HG02759 (cell line): ENCODE measurements at regions not wholly inside any gene's neighbourhood (a gene's known extent, or its start where the extent isn't known, plus 50 kb on each side); places are given as distances from the start of the nearest gene placed in this dataset.

Experiments
- ATAC-seq: cut with Tn5 transposase; IDR thresholded peaks from one replicate; pipeline ENCODE4 v1.9.1; 2021; ENCODE audit warnings: mild to moderate bottlenecking, moderate library complexity; ENCODE audit not compliant: unreplicated experiment

DNA sequence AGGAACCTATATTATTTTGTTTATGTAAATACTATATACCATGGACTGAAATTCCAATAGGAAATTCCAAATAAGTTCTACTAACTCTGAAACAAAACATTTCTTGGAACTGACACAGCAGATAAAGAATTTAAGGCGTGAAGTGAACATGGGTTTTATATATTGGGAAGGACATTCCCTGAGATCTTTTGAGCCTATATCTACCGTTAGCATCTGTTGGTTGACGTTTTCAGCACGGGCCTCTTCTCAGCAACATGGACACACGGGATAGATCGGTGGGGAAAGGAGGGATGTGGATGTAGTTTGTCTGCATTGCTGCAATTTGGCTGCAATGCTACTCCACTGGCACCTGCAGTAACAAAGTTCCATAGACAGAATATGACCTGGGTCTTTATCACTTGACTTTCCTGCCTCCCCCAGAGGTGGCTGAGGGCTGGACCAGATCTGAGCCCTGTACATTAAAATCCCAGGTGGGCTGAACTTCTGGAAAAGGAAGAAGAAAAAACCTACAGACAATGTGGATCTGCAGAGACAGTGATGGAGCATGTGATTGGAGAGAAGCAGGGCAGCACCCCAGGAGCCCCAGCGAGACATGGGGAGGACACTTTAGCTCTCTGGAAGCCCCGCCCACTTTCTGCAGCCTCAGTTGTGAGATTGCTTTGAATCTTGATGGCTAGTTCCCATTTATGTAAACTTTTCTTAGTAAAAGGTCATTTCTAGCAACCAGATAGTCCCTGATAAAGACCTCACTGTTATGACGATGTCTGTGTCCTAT is 91.2 kb upstream of the CPEB4 start:
- no peak for ATAC-seq

DNA sequence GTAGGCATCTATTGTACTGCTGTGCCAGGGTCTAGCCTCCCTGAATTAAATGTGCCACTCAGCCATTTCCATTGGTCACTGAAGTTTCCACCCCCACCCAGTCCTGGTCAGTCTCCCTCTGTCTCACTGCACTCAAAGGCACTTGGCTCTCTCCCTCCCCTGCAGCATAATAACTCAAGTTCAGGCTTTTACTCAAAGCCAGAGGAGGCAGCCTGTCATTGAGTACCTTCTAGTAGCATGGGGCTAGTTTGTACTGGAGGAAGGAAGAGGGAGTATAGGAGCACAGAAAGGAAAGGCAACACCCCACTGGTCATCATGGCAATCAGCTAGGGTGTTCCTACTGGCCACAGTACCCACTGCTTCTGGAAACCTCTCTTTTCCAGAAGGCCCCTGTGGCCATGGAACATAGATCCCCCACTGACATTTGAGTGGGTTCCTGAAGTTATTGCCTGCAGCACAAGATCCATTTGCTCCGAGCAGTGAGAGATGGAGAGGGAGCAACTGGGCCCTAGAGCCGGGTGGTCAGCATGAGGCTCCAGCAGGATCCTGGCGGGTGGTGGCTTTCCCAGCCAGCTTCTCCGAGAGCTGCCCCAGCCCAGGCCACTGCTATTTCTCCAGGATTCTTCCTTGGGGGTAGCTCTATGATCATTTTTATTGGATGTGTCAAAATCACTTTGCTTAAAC is 89.9 kb upstream of the CPEB4 start:
- no peak for ATAC-seq

- ATAC-seq = no peak
These were observed 87.8 kb upstream of the CPEB4 start for GRCh38 chr5:173800340-173800739.

- no peak for ATAC-seq
These were observed 87.1 kb upstream of the CPEB4 start for GRCh38 chr5:173801006-173801405.

DNA sequence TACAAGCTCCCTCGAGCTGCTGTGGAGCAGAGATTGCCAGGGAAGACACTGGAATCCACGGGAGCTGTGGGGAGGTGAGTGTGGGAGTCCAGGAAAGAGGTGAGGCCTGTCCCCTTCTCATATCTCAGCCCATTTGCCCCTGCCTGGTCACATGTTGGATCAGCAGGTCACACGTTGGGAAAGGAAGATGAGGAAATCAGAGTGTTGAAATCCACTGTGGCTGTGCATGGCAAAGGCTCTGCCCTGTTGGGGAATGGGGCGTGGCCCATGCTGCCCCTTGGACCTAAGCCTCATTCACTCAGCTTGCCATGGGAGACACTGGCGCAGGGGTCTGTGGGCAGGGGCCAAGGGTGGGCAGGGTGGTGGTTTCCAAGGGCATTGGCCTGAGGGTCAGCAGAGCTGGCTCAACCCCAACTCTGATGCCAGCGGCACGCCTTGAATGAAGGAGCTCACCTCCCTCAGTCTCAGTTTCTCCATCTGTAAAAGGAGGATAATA is 85.4 kb upstream of the CPEB4 start:
- no peak for ATAC-seq

- ATAC-seq = no peak
These were observed 83.6 kb upstream of the CPEB4 start for GRCh38 chr5:173804579-173804978.

- no peak for ATAC-seq
These were observed 81.7 kb upstream of the CPEB4 start for GRCh38 chr5:173806270-173807035.

GRCh38 chr5:173807181-173807655 is 80.9 kb upstream of the CPEB4 start:
- ATAC-seq = no peak

- no peak for ATAC-seq
These were observed 79.9 kb upstream of the CPEB4 start for GRCh38 chr5:173808079-173808808.

DNA sequence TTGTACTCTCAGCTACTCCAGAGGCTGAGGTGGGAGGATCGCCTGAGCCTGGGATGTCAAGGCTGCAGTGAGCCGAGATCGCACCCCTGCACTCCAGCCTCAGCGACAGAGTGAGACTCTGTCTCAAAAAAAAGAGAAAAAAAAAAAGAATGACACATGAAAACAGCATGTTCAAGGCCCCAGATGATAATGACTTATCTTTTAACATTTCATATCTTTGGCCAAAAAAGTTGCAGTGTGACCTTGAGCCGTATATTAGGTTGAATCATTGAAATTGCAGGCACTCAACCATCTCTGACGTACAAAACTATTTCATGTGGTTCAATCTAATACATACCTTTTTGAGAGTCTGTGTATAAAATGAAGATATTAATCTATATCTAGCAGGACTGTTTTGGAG is 79.1 kb upstream of the CPEB4 start:
- no peak for ATAC-seq

- ATAC-seq = no peak
These were observed 75.2 kb upstream of the CPEB4 start for GRCh38 chr5:173812811-173813550.

DNA sequence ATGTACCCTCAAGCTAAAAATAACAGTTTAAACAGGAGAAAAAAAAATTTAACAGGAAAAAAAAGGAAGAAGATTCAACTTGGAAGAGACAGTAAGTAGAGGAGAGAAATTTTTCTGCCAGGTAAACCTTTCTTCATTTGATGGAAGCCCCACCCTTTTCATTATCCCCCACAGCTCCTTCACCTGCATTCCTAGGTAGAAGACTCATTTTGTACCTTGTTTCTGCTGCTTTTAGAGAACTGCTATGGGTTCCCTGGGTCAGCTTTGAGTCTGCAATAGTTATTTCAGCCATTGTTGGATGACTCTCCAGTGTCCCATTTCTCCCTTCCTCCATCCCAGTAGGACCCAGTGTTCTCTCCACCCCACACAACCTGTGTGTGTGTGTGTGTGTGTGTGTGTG is 74.1 kb upstream of the CPEB4 start:
- ATAC-seq = no peak

GRCh38 chr5:173815571-173815970 is 72.6 kb upstream of the CPEB4 start:
- ATAC-seq = no peak

DNA sequence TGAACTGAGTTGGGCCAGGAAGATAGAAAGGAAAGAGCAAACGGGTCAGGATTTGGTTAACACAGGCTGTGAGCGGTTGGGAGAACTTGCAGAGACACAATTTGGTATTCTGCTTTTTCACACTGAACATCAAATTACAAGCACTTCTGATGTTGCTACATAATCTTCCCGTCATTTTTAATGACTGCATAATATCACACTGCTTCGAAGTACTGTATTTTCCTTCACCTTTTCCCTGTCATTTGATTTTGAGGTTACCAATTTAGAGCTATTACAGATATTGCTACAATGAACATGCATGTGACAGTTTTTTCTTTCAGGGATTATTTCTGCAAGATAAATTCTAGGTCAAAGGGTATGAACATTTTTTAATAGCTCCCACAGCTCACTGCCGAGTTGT is 71.4 kb upstream of the CPEB4 start:
- no peak for ATAC-seq

DNA sequence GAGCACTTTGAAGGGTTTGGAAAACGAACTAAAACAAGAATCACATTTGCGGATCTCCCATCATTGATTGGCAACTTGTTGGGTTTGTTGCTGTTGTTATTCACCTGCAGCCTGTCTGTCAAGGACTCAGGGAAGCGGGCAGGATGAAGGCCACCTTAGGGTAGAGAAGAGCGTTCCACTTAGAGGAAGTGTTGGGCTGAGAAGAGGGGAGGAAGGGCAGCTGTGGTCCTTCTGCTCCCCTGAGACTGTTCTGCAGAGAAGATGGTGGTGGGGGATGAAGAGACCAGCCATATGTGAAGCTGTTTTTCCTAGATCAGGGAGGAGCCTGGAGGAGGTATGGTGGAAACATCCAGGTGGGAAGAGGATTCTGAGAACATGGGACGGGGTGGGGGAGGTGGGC is 70.6 kb upstream of the CPEB4 start:
- no peak for ATAC-seq

GRCh38 chr5:173819521-173819920 is 68.6 kb upstream of the CPEB4 start:
- ATAC-seq = no peak

GRCh38 chr5:173823274-173823644 is 64.9 kb upstream of the CPEB4 start:
- no peak for ATAC-seq

DNA sequence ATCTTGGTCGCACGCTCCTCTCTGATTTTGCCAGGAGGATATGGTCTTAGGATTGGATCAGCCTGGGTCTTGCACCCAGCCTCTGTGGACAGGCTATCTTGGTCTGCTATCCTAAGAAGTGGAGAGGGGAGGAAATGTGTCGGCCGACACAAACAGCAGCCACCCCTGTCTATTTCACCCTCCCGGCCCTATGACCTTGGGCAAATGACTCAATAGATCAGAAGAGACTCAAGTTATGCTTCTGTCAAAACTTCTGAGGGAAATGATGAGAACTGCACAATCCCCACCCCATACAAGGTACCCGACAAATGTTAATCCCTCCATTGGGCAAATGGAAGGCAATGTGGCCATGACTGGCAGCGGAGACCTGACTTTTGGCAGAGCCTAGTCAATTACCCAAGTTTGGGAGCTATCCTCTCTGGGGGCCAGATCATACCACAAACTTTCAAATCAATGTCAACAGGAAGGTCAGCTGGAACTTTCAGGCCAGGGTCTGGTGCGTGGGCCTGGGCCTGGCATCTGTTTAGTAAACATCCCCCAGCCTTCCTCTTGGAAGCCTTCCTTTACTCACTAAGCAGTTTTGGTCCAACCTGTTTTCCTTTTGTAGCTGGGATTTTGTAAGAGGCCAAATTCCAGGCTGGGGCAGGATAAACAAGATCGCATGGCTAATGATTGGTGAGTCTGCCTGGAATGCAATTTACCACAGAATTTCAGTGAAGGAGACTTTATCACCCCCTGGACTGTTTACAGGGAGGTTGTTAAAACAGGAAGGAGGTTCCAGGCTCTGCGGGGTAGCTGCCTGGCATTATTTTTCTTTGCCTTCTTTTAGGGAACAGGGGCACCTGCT is 64.2 kb upstream of the CPEB4 start:
- no peak for ATAC-seq

GRCh38 chr5:173825215-173825865 is 62.8 kb upstream of the CPEB4 start:
- ATAC-seq = no peak
